K562 (cell line): ENCODE measurements at regions not wholly inside any gene's neighbourhood (a gene's known extent, or its start where the extent isn't known, plus 50 kb on each side); places are given as distances from the start of the nearest gene placed in this dataset.

Source experiments
- CBX5 ChIP-seq: IDR thresholded peaks from 2 replicates; pipeline ENCODE4 v1.6.1; 2014; ENCODE audit warnings: low read depth, borderline replicate concordance
- CREB1 ChIP-seq, 2 experiments: sonication (generic) in 1 of 2; formaldehyde crosslinking in 1 of 2; IDR thresholded peaks; 2 replicates each; pipeline versions ENCODE4 v1.6.1 to v1.8.0; 2012 to 2022; ENCODE audit warnings: inconsistent platforms in 1 of 2, mild to moderate bottlenecking in 1 of 2, missing genetic modification reagents in 1 of 2, moderate library complexity in 1 of 2
- GTF2F1 ChIP-seq: IDR thresholded peaks from 2 replicates; pipeline ENCODE4 v1.6.1; 2011; ENCODE audit warnings: low read depth, low read length, improper control_type of control experiment
- MXI1 ChIP-seq: IDR thresholded peaks from 2 replicates; pipeline ENCODE4 v1.6.1; 2011; ENCODE audit warnings: low read depth, mild to moderate bottlenecking, improper control_type of control experiment, low read length
- NFRKB ChIP-seq: fragments of 450-650 bp; IDR thresholded peaks from 2 replicates; pipeline ENCODE4 v1.6.1; 2016; ENCODE audit warnings: low read depth
- RBM25 ChIP-seq: fragments of 200-400 bp; formaldehyde crosslinking; IDR thresholded peaks from 2 replicates; pipeline ENCODE4 v1.6.1; 2018; ENCODE audit warnings: low read length, low read depth, moderate library complexity; ENCODE audit not compliant: severe bottlenecking
- RBM34 ChIP-seq: fragments of 200-400 bp; formaldehyde crosslinking; IDR thresholded peaks from 2 replicates; pipeline ENCODE4 v1.6.1; 2018; ENCODE audit warnings: low read length, borderline replicate concordance; ENCODE audit not compliant: insufficient read depth
- RNF2 ChIP-seq: sonication (generic); IDR thresholded peaks from 2 replicates; pipeline ENCODE4 v1.6.1; 2016
- SAP30 ChIP-seq: fragments of 200-600 bp; sonication (generic); IDR thresholded peaks from 2 replicates; pipeline ENCODE4 v1.6.1; 2012; ENCODE audit warnings: borderline replicate concordance, low read depth, mild to moderate bottlenecking, moderate library complexity, low read length, control low read depth, inconsistent platforms; ENCODE audit not compliant: insufficient read depth, poor library complexity, severe bottlenecking
- SNIP1 ChIP-seq: fragments of 450-650 bp; IDR thresholded peaks from 2 replicates; pipeline ENCODE4 v1.7.1; 2017; ENCODE audit warnings: low read depth, mild to moderate bottlenecking
- TAL1 ChIP-seq: fragments of 450-650 bp; IDR thresholded peaks from 2 replicates; pipeline ENCODE4 v1.6.1; 2016; ENCODE audit warnings: mild to moderate bottlenecking
- ZBTB9 ChIP-seq: fragments of 450-650 bp; formaldehyde crosslinking; IDR thresholded peaks from 2 replicates; pipeline ENCODE4 v1.4.0; 2020; ENCODE audit warnings: mild to moderate bottlenecking, moderate library complexity
- ZNF124 ChIP-seq: sonication (generic); formaldehyde crosslinking; IDR thresholded peaks from 2 replicates; pipeline ENCODE4 v1.8.1; 2022; ENCODE audit warnings: missing genetic modification reagents
- ZNF140 ChIP-seq: fragments of 250-450 bp; sonication (Bioruptor Pico); IDR thresholded peaks from 2 replicates; pipeline ENCODE4 v1.8.0; 2021; ENCODE audit warnings: moderate library complexity, mild to moderate bottlenecking, inconsistent platforms
- ZNF444 ChIP-seq: fragments of 250-450 bp; sonication (Bioruptor Pico); IDR thresholded peaks from 2 replicates; pipeline ENCODE4 v1.4.0; 2020; ENCODE audit warnings: mild to moderate bottlenecking, moderate library complexity
- ZNF584 ChIP-seq: fragments of 200-800 bp; sonication (Bioruptor generic); IDR thresholded peaks from 2 replicates; pipeline ENCODE4 v1.6.1; 2016; ENCODE audit warnings: low read depth, mild to moderate bottlenecking, missing genetic modification characterization, missing compliant biosample characterization
- TF ChIP-seq, protein P1 (sequence below): fragments of 200-800 bp; sonication (Bioruptor generic); IDR thresholded peaks from 2 replicates; pipeline ENCODE4 v1.6.1; 2017; ENCODE audit warnings: missing genetic modification characterization, missing compliant biosample characterization
- TF ChIP-seq, protein P2 (sequence below), 2 experiments: fragments of 450-650 bp in 1 of 2; sonication (generic) in 1 of 2; formaldehyde crosslinking; conservative IDR thresholded peaks; 2 replicates each; pipeline versions ENCODE4 v1.4.0 to v1.8.1; 2020 to 2022; ENCODE audit warnings: mild to moderate bottlenecking in 1 of 2, missing genetic modification reagents in 1 of 2
- TF ChIP-seq, protein P3 (sequence below), 2 experiments: fragments of 450-650 bp; IDR thresholded peaks; 2 replicates each; pipeline ENCODE4 v1.6.1; 2016
- TF ChIP-seq, protein P4 (sequence below): fragments of 450-650 bp; IDR thresholded peaks from 2 replicates; pipeline ENCODE4 v1.7.1; 2018; ENCODE audit warnings: mild to moderate bottlenecking, low read depth; ENCODE audit not compliant: partially characterized antibody

DNA sequence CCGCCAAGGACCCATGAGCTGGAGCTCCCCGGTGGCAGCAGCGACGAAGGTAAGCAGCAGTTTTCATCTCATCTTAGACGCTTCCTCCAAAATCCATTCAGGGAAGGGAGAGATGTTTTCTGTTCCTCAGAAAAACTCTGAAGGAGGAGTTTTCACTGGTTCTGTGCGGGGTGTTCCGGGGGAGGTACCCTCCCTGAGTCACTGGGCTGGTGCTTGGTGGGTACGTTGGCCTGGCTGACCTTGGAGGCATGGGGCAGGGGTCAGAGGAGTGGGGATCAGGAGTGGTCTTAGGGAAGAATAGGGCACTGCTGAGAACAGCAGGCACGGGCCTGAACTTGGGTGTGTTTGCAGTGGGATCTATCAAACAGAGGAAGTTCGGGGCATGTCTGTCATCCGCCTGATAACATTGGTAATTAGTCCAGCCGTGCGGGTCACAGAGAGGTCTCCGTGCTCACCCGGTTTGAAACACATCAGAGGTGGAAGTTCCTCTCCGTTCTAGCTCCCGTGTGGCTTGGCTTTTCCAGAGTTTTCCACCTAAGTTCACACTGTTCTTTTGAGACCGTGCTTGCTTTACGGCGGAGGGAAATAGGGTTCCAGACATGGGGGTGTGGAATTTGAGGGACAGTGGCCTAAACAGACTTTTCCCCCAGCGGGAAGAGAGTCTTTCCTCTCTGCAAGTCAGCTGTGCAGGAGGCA is 59.6 kb upstream of the CIBAR2 start (continued):
- TF ChIP-seq, protein P1, sequence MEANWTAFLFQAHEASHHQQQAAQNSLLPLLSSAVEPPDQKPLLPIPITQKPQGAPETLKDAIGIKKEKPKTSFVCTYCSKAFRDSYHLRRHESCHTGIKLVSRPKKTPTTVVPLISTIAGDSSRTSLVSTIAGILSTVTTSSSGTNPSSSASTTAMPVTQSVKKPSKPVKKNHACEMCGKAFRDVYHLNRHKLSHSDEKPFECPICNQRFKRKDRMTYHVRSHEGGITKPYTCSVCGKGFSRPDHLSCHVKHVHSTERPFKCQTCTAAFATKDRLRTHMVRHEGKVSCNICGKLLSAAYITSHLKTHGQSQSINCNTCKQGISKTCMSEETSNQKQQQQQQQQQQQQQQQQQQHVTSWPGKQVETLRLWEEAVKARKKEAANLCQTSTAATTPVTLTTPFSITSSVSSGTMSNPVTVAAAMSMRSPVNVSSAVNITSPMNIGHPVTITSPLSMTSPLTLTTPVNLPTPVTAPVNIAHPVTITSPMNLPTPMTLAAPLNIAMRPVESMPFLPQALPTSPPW (CRISPR knock-in tag), result no peak; the same call in 1 of the 2 replicates
- TF ChIP-seq RNF2 (peak; percentile 91), NFRKB (0 out of 2 replicates have a peak, but pooled peaks have one; percentile 55), ZNF124 (CRISPR knock-in tag) (no peak), MXI1 (no peak), ZNF584 (CRISPR knock-in tag) (peak; percentile 89), ZNF444 (CRISPR knock-in tag) (no peak), CBX5 (no peak), CREB1 (IDR thresholded peaks at IDR 0.05) (peak; percentile 54; the same call in 1 of the 2 replicates), CREB1 (CRISPR knock-in tag; IDR thresholded peaks at IDR 0.05) (0 out of 2 replicates have a peak, but pooled peaks have one; percentile 44), SNIP1 (no peak), SAP30 (peak; percentile 42), ZBTB9 (CRISPR knock-in tag) (no peak), ZNF140 (peak; percentile 36; the same call in 1 of the 2 replicates), GTF2F1 (no peak), RBM25 (no peak), RBM34 (no peak), TAL1 (peak; percentile 78)
- TF ChIP-seq, protein P2, sequence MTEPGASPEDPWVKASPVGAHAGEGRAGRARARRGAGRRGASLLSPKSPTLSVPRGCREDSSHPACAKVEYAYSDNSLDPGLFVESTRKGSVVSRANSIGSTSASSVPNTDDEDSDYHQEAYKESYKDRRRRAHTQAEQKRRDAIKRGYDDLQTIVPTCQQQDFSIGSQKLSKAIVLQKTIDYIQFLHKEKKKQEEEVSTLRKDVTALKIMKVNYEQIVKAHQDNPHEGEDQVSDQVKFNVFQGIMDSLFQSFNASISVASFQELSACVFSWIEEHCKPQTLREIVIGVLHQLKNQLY (CRISPR knock-in tag; conservative IDR thresholded peaks at IDR 0.05), result 0 out of 4 replicates have a peak, but pooled peaks of 1 of the 2 experiments have one; percentile 66
- TF ChIP-seq, protein P3, sequence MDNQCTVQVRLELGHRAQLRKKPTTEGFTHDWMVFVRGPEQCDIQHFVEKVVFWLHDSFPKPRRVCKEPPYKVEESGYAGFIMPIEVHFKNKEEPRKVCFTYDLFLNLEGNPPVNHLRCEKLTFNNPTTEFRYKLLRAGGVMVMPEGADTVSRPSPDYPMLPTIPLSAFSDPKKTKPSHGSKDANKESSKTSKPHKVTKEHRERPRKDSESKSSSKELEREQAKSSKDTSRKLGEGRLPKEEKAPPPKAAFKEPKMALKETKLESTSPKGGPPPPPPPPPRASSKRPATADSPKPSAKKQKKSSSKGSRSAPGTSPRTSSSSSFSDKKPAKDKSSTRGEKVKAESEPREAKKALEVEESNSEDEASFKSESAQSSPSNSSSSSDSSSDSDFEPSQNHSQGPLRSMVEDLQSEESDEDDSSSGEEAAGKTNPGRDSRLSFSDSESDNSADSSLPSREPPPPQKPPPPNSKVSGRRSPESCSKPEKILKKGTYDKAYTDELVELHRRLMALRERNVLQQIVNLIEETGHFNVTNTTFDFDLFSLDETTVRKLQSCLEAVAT (IDR thresholded peaks at IDR 0.05), result no peak; a peak in 1 of 4 replicates
- TF ChIP-seq, protein P4, sequence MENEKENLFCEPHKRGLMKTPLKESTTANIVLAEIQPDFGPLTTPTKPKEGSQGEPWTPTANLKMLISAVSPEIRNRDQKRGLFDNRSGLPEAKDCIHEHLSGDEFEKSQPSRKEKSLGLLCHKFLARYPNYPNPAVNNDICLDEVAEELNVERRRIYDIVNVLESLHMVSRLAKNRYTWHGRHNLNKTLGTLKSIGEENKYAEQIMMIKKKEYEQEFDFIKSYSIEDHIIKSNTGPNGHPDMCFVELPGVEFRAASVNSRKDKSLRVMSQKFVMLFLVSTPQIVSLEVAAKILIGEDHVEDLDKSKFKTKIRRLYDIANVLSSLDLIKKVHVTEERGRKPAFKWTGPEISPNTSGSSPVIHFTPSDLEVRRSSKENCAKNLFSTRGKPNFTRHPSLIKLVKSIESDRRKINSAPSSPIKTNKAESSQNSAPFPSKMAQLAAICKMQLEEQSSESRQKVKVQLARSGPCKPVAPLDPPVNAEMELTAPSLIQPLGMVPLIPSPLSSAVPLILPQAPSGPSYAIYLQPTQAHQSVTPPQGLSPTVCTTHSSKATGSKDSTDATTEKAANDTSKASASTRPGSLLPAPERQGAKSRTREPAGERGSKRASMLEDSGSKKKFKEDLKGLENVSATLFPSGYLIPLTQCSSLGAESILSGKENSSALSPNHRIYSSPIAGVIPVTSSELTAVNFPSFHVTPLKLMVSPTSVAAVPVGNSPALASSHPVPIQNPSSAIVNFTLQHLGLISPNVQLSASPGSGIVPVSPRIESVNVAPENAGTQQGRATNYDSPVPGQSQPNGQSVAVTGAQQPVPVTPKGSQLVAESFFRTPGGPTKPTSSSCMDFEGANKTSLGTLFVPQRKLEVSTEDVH, result no peak
